GM18505 (cell line): ENCODE measurements at regions not wholly inside any gene's neighbourhood (a gene's known extent, or its start where the extent isn't known, plus 50 kb on each side); places are given as distances from the start of the nearest gene placed in this dataset.

Source experiments
- ATAC-seq: cut with Tn5 transposase; IDR thresholded peaks from one replicate; pipeline ENCODE4 v1.9.1; 2021; ENCODE audit not compliant: unreplicated experiment
- POLR2A ChIP-seq: IDR thresholded peaks from 4 replicates; pipeline ENCODE4 v1.6.1; 2011; ENCODE audit warnings: borderline replicate concordance; ENCODE audit not compliant: insufficient read depth, insufficient read length; ENCODE audit errors: extremely low read depth

GRCh38 chr14:54223831-54224402 is 172.9 kb upstream of the CDKN3 start:
- ATAC-seq = no peak

GRCh38 chr14:54225457-54226060 is 171.2 kb upstream of the CDKN3 start:
- TF ChIP-seq POLR2A = no peak
- no peak for ATAC-seq

More at GRCh38 chr14:54223831-54224402, 172.9 kb upstream of the CDKN3 start:
- TF ChIP-seq POLR2A = no peak

GRCh38 chr14:54226103-54226502 is 170.7 kb upstream of the CDKN3 start:
- ATAC-seq = no peak

GRCh38 chr14:54226558-54226957 is 170.2 kb upstream of the CDKN3 start:
- ATAC-seq = no peak
- no peak for TF ChIP-seq POLR2A

More at GRCh38 chr14:54226103-54226502, 170.7 kb upstream of the CDKN3 start:
- TF ChIP-seq POLR2A = no peak

- no peak for ATAC-seq
- no peak for TF ChIP-seq POLR2A
These were observed 167.7 kb upstream of the CDKN3 start for GRCh38 chr14:54229136-54229535.

GRCh38 chr14:54230645-54231044 is 166.2 kb upstream of the CDKN3 start:
- TF ChIP-seq POLR2A = no peak

GRCh38 chr14:54232735-54233134 is 164.1 kb upstream of the CDKN3 start:
- ATAC-seq = no peak
- TF ChIP-seq POLR2A = no peak

More at GRCh38 chr14:54230645-54231044, 166.2 kb upstream of the CDKN3 start:
- ATAC-seq = no peak

GRCh38 chr14:54241517-54241916 is 155.3 kb upstream of the CDKN3 start:
- ATAC-seq = no peak
- TF ChIP-seq POLR2A = no peak

GRCh38 chr14:54251356-54251755 is 145.5 kb upstream of the CDKN3 start:
- no peak for ATAC-seq
- no peak for TF ChIP-seq POLR2A

GRCh38 chr14:54252072-54252730 is 144.6 kb upstream of the CDKN3 start:
- TF ChIP-seq POLR2A = no peak
- ATAC-seq = no peak

- peak; percentile 86 for ATAC-seq
- TF ChIP-seq POLR2A = no peak
These were observed 143.4 kb upstream of the CDKN3 start for GRCh38 chr14:54253195-54253947.

GRCh38 chr14:54256156-54256555 is 140.7 kb upstream of the CDKN3 start:
- ATAC-seq = no peak
- no peak for TF ChIP-seq POLR2A

GRCh38 chr14:54257424-54257823 is 139.4 kb upstream of the CDKN3 start:
- no peak for TF ChIP-seq POLR2A
- no peak for ATAC-seq
